ENCODE measurements at regions not wholly inside any gene's neighbourhood (a gene's known extent, or its start where the extent isn't known, plus 50 kb on each side); places are given as distances from the start of the nearest gene placed in this dataset.
A peak's percentile ranks its signal among the peaks of the same experiment; 100 is the strongest.

DNA sequence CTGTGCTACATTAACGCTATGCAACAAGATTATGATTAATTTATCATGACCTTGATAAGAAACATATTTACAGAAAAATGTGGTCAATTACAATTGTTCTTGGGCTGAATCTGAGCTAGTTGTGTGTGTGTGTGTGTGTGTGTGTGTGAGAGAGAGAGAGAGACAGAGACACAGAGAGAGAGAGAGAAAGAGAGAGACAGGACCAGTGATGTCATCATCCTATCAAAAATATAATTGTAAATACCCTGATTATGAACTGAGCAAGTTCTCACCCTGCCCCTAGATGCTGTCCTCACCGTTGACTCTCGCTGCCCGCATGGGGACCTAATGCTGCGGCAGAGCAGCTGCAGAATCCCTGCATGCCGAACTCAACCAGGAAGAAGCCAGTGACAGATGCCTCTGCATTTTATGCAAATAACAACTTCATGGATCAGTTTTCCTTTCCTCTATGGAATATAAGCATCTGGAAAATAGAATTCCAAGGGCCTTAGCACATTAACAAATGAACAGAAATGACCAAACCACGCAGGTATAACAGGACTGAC is 512.5 kb downstream of the PLCL1 start:
- no peak for DNase-seq (ENCODE audit: low read depth in 3 of 3, low spot score in 2 of 3)

- DNase-seq (ENCODE audit: low read depth in 3 of 3, low spot score in 2 of 3) = no peak
Observed at GRCh38 chr2:198315791-198316630, 511.6 kb downstream of the PLCL1 start.

GRCh38 chr2:198314559-198315153 is 510.3 kb downstream of the PLCL1 start:
- DNase-seq (ENCODE audit: low read depth in 3 of 3, low spot score in 2 of 3) = peak; percentile 27 to 52 (median 31)

DNA sequence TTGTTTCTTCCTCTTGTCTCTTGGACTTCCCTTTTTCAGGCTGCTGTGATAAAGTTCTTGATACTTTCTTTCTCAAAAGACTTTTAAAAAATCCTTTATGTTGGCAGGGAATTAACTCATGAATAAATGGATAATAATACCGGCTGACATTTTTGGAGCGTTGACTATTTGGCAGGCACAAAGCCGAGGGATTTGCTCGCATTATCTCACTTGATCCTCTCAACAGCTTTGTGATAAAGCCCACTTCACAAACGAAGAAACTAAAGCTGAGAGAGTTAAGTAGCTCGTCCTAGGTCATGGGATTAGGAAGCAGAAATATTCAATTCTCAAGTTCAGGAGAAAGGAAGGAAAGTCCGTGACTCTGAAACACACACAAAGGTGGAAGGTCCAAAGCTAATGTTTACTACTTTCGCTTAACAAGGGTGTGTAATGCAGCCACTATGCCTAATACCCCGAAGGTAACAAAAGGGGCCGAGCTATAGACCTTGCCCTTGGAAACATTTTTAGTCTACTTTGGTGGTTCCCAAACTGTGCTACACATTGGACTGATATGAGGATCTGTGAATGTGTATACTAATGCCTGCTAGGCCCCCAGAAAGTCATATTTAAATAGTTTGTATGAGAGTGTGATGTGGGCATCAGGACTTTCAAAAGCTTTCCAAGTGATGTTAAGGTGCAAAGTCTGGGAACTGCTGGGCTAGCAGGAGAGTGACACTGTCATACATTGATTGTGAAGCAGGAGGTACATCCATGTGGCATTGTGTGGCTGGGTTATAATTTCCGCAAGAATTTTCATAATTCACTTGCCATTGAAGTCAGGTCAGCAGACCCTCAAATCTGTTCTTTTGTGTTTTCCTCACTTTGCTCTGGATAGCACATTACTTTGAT is 508.4 kb downstream of the PLCL1 start:
- DNase-seq (ENCODE audit: low read depth in 3 of 3, low spot score in 2 of 3) = no peak

GRCh38 chr2:198311020-198311419 is 506.6 kb downstream of the PLCL1 start:
- DNase-seq (ENCODE audit: low read depth in 3 of 3, low spot score in 2 of 3) = no peak

DNA sequence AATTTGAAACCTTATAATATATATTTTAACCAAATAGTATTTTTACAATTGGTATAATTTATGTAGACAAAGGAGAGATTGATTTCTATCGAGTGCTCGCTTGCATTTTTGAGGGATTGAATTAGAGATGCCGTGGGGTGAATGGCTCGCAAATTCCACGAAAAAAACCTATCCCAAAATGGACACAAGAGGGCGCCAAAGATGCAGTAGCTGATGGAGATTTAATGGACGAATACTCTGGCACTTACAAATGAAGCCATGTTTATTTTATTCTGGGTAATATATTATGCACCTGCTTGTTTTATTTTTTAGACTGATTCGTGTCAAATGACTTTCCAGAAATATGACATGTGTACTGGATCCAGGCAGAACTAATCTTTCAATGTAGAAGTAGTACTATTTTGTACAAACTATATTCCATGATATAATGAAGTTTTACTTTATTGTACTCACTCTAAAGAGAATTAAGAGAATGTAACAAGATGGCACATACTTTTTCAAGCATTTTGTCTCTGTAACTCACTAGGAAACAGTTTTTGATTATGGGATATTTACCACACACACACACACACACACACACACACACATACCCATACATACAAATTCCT is 505.4 kb downstream of the PLCL1 start:
- peak; percentile 23 to 26 (median 25) for DNase-seq (ENCODE audit: low read depth in 3 of 3, low spot score in 2 of 3)

- DNase-seq (ENCODE audit: low read depth in 3 of 3, low spot score in 2 of 3) = no peak
Observed at GRCh38 chr2:198309081-198309480, 504.7 kb downstream of the PLCL1 start.

DNA sequence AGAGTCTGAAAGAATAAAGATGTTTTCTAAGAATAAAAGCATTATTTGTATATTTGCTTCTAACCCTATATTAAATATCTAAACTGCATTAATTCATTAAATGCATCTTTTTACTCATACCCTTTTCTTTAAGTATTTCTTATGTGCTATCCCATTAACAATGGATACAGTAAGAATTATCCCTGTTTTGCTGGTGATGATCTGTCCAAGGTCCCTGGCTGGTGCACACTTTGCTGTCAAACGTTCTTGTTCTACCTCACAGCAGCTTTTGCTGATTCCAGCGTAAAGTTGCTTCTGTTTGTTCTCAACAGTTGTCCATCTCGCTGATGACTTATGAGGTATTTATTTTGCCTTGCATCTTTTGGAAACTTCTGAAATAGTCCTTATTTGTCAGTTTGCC is 504.0 kb downstream of the PLCL1 start:
- no peak for DNase-seq (ENCODE audit: low read depth in 3 of 3, low spot score in 2 of 3)

DNA sequence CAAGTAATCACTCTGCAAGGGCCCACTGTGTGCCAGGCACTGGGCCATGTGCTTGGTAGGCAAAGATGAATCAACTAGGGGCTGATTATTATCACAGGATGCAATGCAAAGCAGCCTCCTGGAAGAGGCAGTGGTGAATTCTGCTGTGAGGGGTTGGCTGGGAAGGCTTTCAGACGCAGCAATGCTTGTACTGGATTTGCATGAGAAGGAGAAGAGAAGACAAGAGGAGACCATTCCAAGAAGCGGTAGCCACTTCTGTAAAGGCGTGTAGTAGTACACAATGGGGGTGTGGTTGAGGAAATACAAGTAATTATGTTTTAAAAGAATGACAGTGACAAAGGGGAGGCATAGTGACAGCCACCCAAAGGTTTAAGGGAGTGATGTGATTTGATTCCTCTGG is 502.7 kb downstream of the PLCL1 start:
- DNase-seq (ENCODE audit: low read depth in 3 of 3, low spot score in 2 of 3) = no peak

- DNase-seq (ENCODE audit: low read depth in 3 of 3, low spot score in 2 of 3) = no peak
Observed at GRCh38 chr2:198304859-198305258, 500.5 kb downstream of the PLCL1 start.

DNA sequence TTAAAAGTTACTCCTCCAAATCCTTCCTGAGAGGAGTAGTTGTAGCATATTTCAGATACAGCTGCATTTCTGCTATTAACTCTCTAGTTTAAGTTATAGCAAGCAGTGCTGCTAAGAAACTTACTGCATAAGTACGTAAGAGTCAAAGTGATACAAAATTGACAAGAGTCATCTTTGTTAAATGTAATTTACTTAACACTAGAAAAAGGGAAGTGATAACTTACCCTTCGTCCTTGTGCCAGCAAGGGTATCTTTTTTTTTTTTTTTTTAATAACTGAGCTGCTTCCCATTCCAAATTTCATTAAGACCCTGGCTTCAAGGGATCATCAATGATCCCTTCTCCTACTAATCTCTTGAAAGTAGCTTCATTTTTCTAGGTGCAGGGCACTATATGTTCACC is 493.0 kb downstream of the PLCL1 start:
- no peak for DNase-seq (ENCODE audit: low read depth in 3 of 3, low spot score in 2 of 3)

- DNase-seq (ENCODE audit: low read depth in 3 of 3, low spot score in 2 of 3) = peak; percentile 48 to 76 (median 67)
Observed at GRCh38 chr2:198296665-198297308, 492.4 kb downstream of the PLCL1 start.

- no peak for DNase-seq (ENCODE audit: low read depth in 3 of 3, low spot score in 2 of 3)
Observed at GRCh38 chr2:198293281-198293680, 488.9 kb downstream of the PLCL1 start.

DNA sequence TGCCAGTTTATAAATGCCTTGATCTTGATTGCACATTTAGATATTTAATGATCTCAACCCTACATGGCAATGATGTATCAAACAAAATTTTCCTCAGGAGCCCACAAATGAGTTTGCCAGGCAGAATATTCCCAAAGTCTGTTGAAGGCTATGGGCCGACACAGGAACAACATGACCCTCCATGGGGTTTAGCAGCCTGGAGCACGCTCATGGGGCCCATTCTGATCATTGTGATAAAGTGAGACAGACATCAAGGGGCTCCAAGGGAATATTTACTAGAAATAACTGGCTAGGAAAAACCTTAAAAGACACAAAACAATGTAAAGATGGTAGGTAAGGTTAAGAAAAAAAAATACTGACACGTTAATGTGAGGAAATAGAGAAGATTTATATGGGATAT is 485.4 kb downstream of the PLCL1 start:
- no peak for DNase-seq (ENCODE audit: low read depth in 3 of 3, low spot score in 2 of 3)

GRCh38 chr2:198287706-198288105 is 483.3 kb downstream of the PLCL1 start:
- no peak for DNase-seq (ENCODE audit: low read depth in 3 of 3, low spot score in 2 of 3)

DNA sequence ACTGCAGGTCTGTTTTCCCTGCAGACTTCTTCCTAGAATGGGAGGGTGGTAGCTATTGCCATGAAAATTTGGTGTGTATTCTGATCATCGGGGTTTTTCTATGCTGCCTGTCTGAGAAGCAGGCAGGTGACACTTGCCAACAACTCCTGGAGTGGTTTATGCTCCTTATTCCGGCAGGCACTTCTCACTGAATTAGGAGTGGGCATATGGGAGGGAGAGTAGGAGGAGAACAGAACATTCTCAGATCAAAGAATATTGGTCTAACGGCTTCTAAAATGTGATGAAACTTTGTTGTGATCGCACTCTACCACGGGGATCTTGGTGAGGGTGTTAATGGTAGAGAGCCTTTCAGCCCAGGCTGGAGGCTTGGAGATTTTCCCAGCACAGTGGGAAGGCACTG is 480.8 kb downstream of the PLCL1 start:
- DNase-seq (ENCODE audit: low read depth in 3 of 3, low spot score in 2 of 3) = no peak

DNA sequence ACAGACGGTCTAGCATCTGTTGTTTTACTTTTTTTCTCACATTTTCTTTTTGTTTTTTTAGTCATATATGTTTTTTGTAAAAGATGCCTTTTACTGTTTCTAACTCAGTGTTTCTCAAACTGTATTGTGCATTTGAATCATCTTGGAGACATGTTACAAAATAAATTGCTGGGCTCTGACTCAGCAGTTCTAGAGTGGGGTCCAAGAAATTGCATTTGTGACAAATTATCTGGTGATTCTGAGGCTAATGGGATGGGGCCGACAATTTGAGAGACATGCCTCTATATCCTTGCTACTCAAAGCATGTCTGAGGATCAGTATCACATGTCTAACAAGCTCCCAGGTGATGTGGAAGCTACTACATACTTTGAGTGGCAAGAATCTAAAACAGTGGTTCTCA is 478.8 kb downstream of the PLCL1 start:
- DNase-seq (ENCODE audit: low read depth in 3 of 3, low spot score in 2 of 3) = no peak

- DNase-seq (ENCODE audit: low read depth in 3 of 3, low spot score in 2 of 3) = no peak
Observed at GRCh38 chr2:198282061-198282460, 477.7 kb downstream of the PLCL1 start.

GRCh38 chr2:198280145-198280544 is 475.8 kb downstream of the PLCL1 start:
- DNase-seq (ENCODE audit: low read depth in 3 of 3, low spot score in 2 of 3) = no peak

DNA sequence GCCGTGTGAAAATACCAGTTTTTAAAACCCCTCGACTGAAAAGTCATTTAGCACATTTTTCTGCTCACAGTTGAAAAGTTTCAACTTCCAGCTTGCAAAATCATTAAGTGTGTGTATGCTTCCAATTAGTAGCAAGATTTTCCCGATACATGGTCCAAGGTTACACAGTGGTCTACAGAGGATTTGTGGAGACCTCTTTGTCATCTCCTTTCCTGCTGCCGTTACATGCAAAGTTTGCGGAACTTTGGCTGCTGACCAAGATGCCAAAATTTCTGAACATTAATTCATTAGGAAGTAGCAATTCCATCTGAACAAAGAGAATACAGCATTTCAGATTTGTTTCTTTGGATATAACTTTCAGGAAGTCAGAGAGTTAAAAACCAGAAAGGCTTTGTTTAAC is 474.6 kb downstream of the PLCL1 start:
- DNase-seq (ENCODE audit: low read depth in 3 of 3, low spot score in 2 of 3) = no peak

Measured in right renal cortex interstitium (tissue), 3 donors.